NCI-H146 treated with DMSO at 0.1 percent for 48 hours (cell line): ENCODE measurements at regions not wholly inside any gene's neighbourhood (a gene's known extent, or its start where the extent isn't known, plus 50 kb on each side); places are given as distances from the start of the nearest gene placed in this dataset.
A peak's percentile ranks its signal among the peaks of the same experiment; 100 is the strongest.
"Not testable (repeated sequence)": the region's sequence is repeated elsewhere in the genome, so short reads cannot be mapped to it uniquely, and the experiment has no call there.

Experiments
- DNase-seq: peaks from one replicate; lab custom pipeline; 2025; ENCODE audit not compliant: unreplicated experiment; lab: John Stamatoyannopoulos, UW

DNA sequence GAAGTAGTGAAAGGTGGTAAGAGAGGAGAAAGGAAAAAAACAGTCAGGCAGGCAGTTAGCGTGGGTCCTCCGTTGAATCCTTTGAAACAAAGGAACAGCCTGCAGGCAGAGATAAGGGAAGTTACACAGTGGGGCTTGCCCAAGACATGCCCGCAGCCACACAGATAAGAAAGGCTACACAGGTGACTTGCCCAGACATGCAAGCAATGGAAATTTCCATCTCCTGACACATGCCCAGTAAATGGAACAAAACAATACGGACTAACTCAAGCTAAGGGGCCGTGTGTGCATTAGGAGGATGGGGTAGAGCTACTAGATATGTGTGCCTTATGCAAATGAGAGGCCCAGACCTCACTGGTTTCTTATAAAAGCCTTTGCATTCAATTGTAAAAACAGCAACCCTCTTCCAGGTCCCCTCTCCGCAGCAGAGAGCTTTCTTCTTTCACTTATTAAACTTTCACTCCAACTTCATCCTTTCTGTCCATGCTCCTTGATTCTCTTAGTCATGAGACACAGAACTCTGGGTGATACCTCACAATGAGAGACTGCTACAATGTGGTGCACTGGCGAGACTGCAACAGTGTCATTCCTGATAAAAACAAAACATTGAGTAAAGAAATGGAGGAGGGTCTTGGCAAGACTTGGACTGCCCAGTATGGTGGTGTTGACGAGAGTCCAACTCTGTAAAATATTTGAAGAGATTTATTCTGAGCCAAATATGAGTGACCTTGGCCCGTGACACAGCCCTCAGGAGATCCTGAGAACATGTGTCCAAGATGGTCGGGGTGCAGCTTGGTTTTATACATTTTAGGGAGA is 997.4 kb upstream of the PRKX start:
- peak; percentile 96 for DNase-seq

DNA sequence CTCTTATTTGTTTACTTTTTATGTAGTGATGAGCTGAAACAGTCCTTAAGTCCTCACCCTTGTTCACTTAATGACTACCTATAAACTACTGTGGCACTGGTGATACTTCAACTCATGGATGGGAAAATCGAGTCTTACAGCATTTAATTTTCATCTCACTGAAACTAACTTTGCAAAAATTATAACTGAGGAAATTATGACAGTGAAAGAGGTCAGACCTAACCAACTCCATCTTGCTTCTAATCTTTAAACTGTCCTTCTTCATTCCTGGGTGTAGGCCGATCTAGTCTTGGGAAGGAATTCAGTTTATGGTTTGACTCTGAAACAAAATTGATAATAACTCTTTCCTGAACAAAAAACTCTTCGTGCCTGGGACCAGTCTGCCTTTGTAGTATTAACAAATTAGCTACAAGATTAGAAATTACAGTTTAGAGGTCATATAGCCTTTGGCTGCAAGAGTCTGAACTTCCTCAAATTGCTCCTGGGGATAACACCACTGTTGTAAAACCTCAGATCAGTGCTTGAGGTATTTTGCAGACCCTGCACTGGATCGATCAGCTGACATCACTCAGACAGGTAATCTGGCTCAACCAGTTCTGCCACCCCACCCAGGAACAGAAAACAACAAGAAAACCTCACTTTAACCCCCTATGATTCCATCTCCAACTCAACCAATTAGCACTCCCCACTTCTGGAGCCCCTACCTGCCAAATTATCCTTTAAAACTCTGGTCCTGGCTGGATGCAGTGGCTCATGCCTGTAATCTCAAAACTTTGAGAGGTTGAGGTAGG is 995.7 kb upstream of the PRKX start:
- DNase-seq: peak; percentile 57

DNA sequence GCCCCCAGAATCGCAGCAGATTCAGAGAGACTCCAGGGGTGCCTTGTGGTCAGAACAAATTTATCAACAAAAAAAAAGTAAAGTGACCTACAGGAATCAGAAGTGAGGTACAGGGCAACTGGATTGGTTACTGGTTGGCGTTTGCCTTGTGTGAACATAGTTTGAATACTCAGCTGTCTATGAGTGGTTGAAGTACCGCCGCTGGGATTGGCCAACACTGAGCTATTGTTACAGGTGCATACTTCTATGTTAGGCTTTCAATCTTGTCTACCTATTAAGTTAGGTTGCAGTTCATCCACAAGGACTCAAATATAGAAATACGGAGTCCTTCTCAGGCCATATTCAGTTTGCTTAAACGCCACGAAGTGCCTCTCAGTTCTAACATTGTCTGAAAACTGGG is 993.5 kb upstream of the PRKX start:
- DNase-seq: no peak

- DNase-seq: no peak
These were observed 977.1 kb upstream of the PRKX start for GRCh38 chrX:4690521-4690920.

DNA sequence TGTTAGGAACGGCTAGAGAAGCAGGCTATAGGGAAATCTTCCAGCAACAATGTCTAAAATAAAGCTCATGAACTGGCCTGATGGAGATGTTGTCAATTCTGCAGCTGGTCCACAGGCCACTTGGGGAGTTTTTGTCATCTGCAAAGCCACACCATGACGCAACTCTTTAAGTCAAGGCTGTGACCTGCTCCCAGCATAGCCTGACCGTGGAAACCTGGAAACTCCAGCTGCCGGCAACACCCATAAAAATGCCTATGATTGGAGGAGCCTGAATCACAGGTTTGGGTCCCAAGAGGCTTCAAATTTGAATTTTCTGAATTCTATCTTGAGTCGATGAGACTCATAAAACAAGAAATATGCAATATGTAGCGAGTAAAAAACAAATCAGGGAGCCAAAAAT is 969.2 kb upstream of the PRKX start:
- DNase-seq: no peak

- no peak for DNase-seq
These were observed 962.3 kb upstream of the PRKX start for GRCh38 chrX:4675686-4676300.

DNA sequence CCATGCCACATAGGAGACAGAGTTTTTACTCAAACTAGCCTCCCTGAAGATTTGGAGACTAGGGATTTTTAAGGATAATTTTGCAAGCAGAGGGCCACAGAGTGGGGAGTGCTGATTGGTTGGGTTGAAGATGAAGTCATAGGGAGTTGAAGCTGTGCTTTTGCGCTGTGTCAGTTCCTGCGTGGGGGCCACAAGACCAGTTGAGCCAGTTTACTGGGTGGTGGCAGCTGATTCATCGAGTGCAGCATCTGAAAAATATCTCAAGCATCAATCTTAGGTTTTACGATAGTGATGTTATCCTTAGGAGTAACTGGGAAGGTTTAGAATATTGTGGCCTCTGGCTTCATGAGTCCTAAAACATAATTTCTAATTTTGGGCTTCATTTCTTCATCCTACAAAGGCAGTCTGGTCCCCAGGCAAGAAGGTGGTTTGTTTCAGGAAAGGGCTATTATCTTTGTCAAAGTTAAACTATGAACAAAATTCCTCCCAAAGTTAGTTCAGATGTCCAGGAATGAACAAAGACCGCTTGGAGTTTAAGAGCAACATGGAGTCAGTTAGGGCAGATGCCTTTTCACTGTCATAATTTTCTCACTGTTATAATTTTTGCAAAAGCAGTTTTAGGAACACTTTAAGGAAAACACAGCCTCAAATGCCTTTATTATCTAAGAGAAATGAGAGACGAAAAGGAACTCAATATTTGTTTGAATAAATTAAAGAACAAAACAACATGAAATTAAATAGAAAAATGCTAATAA is 960.8 kb upstream of the PRKX start:
- DNase-seq: no peak

GRCh38 chrX:4671344-4671743 is 957.9 kb upstream of the PRKX start:
- no peak for DNase-seq

- no peak for DNase-seq
These were observed 957.2 kb upstream of the PRKX start for GRCh38 chrX:4670606-4671005.

DNA sequence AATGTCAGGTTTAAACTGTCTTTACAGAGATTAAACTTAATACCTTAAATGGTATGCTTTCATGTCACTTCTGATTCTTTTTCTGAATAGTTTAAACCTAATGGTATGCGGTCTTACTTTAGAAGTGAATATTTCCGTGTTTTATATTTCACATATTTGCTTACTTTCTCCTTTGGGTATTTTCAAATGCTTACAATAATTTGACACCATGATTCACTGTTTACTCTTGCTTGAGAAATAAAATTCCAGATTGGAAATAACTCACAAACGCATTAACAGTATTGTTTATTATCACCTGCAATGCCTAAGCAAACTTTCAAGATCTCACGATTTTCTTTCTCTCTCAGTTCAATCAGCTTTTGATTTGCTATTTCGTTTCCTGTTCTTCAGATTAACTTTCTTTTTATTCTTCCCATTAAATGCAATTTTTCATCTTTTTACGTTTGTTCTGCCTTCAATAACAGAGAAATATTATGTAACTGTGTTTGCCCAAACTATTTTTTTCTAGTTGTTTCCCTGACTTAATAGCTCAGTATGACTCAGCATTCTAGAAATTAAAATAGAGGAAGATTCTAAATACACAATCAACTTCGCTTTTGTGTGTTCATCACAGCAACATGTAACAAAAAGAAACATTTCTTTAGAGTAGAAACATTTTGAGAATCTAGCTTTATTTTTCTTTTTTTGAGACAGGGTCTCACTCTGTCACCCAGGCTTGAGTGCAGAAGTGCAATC is 955.5 kb upstream of the PRKX start:
- DNase-seq: no peak

- DNase-seq: no peak
These were observed 949.6 kb upstream of the PRKX start for GRCh38 chrX:4663085-4663484.

DNA sequence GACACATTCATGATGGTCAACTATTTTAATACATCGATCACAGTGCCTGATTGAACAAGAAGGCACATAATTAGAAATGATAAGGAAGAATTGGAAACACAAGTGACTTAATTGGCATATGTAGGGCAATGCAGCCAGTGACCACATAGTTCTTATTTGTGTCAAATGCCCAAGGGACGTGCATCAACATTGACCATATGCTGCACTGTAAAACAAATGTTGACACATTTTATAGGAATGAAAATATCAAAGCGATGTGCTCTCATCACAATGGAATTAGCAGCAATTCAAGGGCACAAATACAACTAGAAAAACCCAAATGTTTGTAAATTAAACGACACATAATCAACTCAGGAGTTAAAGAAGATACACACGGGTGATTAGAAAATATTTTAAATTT is 948.3 kb upstream of the PRKX start:
- DNase-seq: no peak

DNA sequence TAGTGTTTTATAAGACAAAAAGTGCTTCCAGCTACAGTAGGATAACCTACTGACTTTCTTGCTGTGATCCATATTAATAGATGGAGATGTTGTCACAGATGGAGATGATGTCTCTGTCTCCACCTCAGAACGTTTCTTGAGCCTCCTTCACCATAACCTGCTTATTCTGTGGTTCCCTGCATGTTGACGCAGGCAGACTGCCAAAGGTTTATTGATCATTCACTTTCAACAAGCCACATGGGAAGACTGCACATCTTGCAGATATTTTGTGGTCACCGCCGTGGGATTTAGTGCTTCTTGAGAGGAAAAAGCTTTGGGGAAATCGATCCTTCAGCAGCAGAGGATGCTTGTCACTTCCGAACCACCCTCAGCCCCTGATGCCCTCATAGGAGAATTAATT is 943.0 kb upstream of the PRKX start:
- no peak for DNase-seq

GRCh38 chrX:4655743-4656142 is 942.3 kb upstream of the PRKX start:
- DNase-seq: no peak

DNA sequence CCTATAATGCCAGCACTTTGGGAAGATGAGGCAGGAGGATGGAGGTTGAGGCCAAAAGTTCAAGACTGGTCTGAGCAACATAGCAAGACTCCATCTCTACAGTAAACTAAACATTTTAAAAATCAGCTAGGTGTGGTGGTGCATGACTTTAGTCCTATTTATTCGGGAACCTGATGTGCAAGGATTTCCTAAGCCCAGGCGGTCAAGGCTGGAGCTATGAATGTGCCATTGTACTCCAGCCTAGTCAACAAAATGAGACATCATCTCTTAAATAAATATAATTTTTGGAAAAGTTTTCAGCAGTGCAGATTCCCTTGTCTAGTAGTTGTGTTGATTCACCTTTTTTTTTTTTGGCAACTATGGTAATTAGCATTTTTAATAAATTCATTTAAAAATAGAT is 928.7 kb upstream of the PRKX start:
- no peak for DNase-seq

DNA sequence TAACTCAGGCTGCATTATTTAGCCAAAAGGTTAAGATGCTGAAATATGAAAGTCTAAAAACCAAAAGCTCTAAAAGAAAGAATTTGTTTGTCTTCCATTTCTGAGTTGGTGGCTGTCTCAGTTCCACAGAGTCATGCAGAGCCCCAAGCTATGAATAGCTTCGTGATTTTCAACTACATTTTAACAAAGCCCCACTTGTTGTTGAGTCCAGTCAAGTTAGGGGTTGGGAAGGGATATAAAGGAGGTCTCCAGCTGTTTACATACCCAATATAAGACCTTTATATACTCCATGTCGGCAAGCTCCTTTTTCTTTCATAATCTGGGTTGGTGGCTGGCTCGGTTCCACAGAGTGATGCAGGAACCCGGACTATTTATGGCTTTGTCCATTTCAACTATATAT is 924.6 kb upstream of the PRKX start:
- no peak for DNase-seq

GRCh38 chrX:4627414-4627813 is 914.0 kb upstream of the PRKX start:
- no peak for DNase-seq

GRCh38 chrX:4622486-4623167 is 909.2 kb upstream of the PRKX start:
- DNase-seq: peak; percentile 67

DNA sequence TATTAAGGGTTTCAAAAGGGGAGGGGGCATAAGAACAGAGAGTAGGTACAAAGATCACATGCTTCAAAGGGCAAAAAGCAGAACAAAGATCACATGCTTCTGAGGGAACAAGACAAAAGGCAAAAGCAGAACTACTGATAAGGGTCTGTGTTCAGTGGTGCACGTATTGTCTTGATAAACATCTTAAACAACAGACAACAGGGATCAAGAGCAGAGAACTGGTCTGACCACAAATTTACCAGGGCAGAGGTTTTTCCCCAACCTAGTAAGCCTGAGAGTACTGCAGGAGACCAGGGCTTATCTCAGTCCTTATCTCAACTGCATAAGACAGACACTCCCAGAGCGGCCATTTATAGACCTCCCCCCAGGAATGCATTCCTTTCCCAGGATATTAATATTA is 900.2 kb upstream of the PRKX start:
- DNase-seq: not testable (repeated sequence)

GRCh38 chrX:4588893-4589292 is 875.4 kb upstream of the PRKX start:
- no peak for DNase-seq
